H1 (cell line): ENCODE measurements at regions not wholly inside any gene's neighbourhood (a gene's known extent, or its start where the extent isn't known, plus 50 kb on each side); places are given as distances from the start of the nearest gene placed in this dataset.

Experiments used
- CHD2 ChIP-seq: IDR thresholded peaks from 2 replicates; pipeline ENCODE4 v1.6.1; 2012; ENCODE audit warnings: low read length, improper control_type of control experiment
- CHD7 ChIP-seq: fragments of 300-600 bp; sonication (generic); IDR thresholded peaks from 2 replicates; pipeline ENCODE4 v1.7.1; 2012; ENCODE audit warnings: low read length, moderate library complexity, mild to moderate bottlenecking, inconsistent platforms; ENCODE audit not compliant: insufficient replicate concordance
- CTBP2 ChIP-seq: IDR thresholded peaks from 2 replicates; pipeline ENCODE4 v1.7.0; 2011; ENCODE audit warnings: borderline replicate concordance, mild to moderate bottlenecking, moderate library complexity, mixed read lengths, low read length; ENCODE audit not compliant: insufficient read depth, insufficient read length
- HDAC6 ChIP-seq: IDR thresholded peaks from one replicate; pipeline ENCODE4 v1.7.1; 2012; ENCODE audit warnings: low read depth, mild to moderate bottlenecking, inconsistent platforms, low read length, moderate library complexity
- KDM4A ChIP-seq: IDR thresholded peaks from one replicate; pipeline ENCODE4 v1.7.1; 2012; ENCODE audit warnings: low read depth, mild to moderate bottlenecking, moderate library complexity, low read length, inconsistent platforms; ENCODE audit not compliant: severe bottlenecking
- RBBP5 ChIP-seq: IDR thresholded peaks from 2 replicates; pipeline ENCODE4 v1.7.1; 2012; ENCODE audit warnings: low read depth, mild to moderate bottlenecking, inconsistent platforms, low read length, moderate library complexity, borderline replicate concordance
- SAP30 ChIP-seq: fragments of 300-600 bp; sonication (generic); IDR thresholded peaks from 2 replicates; pipeline ENCODE4 v1.7.1; 2012; ENCODE audit warnings: low read length, moderate library complexity, mild to moderate bottlenecking, inconsistent platforms; ENCODE audit not compliant: insufficient read depth, insufficient replicate concordance
- SUZ12 ChIP-seq: fragments of 200-600 bp; sonication (generic); IDR thresholded peaks from 2 replicates; pipeline ENCODE4 v1.6.1; 2012; ENCODE audit warnings: mild to moderate bottlenecking, inconsistent platforms, low read length, moderate library complexity, mixed read lengths
- TF ChIP-seq, protein P1 (sequence below): IDR thresholded peaks from 2 replicates; pipeline ENCODE4 v1.6.1; 2012; ENCODE audit warnings: inconsistent platforms

DNA sequence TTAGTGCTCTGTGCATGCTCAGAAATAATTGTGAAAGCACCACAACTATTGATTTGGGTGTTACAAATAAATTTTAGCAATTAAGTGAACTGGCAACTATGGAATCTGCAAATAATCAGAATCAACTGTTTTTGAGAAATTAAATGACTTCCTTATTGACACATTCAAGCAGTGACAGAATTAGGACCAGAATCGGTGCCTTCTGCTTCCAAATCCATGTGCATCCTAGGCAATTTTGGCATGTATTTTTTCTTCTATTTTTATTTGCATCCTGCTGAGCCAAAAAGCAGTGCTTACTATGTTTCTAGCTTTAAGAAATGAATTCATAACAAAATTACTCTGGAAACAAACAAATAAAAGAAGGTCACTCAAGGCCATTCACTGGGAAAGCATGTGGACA, 408.2 kb downstream of the GXYLT1 start (continued):
- TF ChIP-seq CHD7: no peak
- no peak for TF ChIP-seq SAP30
- TF ChIP-seq HDAC6: no peak
- TF ChIP-seq, protein P1, sequence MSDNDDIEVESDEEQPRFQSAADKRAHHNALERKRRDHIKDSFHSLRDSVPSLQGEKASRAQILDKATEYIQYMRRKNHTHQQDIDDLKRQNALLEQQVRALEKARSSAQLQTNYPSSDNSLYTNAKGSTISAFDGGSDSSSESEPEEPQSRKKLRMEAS: no peak
- no peak for TF ChIP-seq RBBP5
- no peak for TF ChIP-seq CHD2
- no peak for TF ChIP-seq CTBP2
- TF ChIP-seq SUZ12: no peak
- no peak for TF ChIP-seq KDM4A
- TF ChIP-seq, all 59 proteins: peak for 0
